HG02943 (cell line): ENCODE measurements at regions not wholly inside any gene's neighbourhood (a gene's known extent, or its start where the extent isn't known, plus 50 kb on each side); places are given as distances from the start of the nearest gene placed in this dataset.

Source experiments
- ATAC-seq: cut with Tn5 transposase; IDR thresholded peaks from one replicate; pipeline ENCODE4 v1.9.1; 2021; ENCODE audit warnings: mild to moderate bottlenecking, low read depth, moderate library complexity; ENCODE audit not compliant: unreplicated experiment

DNA sequence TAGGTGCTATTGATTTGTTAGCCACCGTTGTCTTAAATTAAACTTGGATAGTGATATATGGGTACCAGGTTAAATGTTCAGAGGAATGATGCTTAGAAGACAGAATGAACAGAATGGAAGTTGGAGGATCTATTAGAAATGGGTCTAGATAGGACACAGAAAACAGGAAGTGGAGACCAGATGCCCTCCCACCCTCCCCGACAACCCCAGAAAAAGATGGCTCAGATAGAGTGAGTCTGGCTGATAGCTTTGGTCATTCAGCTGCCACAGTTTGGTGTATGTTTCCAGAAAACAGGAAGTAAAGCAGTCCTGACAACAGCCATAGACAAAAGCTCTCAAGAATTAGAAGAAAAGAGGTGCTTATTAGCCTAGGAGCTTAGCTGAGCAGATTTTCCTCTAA, 71.5 kb upstream of the DSG1 start:
- no peak for ATAC-seq

DNA sequence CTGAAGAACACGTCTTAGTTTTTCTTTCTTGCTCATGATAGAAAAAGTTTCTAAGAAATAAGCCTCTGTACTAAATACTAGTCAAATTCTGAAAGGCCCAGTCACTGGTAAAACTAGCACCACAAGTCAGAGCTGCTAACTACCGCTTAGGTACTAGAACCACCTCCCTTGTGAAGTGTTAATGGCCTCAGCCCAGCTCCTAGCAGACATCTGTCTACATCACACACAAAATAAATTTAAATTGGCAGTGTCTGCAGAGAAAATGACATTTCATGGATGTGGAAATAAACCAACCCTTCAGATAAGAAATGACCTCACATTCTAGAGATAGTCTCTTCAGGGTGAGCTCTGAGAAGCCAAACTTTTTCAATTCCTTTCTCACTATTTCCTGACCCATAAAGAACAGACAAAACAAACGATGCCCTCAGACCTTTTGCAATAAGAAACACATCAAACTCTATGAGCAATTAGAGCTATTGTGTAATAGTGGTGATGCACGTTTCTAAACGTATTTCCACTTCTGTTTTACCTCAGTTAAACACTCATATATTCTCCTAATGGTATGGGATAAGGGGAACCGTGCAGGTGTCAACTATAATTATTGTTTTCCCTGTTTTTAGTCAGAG, 70.3 kb upstream of the DSG1 start:
- ATAC-seq = no peak

DNA sequence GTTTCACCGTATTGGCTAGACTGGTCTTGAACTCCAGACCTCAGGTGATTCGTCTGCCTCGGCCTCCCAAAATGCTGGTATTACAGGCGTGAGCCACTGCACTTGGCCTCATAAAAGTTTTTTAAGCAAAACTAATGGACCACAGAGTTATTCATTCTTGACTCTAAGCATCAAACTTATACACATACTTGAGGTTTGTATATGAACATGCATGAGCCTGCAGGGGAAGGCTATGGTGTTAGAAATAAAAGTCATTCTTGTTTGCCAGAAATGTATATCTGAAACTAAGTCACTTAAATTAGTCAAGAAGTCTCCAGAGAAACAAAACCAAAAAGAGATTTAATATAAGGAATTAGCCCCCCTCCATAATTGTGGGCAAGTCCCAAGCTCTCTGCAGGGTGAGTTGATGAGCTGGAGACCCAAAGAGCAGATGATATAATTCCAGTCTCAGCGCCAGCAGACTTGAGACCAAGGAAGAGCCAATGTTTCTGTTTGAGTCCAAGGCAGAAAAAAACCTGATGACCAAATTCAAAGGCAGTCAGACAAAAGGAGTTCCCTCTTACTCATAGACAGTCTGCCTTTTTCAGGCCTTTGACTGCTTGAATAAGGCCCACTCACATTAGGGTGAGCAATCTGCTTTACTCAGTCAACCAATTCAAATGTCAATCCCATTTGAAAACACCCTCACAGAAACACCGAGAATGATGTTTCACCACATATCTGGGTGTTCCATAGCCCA, 69.0 kb upstream of the DSG1 start:
- no peak for ATAC-seq

DNA sequence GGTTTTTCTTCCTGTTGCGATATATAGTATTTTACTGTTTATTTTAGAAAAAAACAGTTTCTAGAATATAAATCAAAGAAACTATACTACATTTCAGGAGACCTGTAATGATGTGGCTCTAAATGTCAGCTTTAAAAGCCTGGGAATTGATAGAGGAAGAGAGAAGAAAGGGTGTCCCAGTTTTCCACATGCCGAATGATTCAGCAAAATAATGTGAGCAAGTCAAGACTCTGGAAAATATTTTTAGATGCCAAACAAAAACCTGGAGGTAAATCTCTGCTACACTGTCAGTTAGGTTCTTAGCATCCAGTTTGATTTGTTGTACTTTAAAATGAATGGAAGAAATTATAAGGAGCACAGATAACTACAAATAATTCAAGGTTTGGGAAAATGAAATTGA, 67.1 kb upstream of the DSG1 start:
- no peak for ATAC-seq

DNA sequence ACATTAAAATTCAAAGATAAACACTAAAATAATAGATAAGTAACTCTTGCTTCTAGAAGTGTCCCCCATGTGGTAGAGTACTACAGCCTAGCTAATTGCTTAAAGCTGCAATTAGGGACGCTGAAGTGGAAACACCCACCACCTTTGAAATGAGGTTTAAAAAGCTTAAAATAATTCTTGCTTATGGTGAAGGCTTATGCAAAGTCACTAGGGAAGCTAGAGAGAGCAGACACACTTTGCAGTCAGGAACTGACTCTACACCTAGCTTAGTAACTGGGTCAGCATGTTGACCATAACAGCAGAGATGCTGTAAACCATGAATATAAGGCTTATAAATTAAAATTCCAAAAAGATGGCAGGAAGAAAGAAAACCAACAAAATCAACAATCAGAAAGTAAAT, 65.4 kb upstream of the DSG1 start:
- ATAC-seq = no peak

DNA sequence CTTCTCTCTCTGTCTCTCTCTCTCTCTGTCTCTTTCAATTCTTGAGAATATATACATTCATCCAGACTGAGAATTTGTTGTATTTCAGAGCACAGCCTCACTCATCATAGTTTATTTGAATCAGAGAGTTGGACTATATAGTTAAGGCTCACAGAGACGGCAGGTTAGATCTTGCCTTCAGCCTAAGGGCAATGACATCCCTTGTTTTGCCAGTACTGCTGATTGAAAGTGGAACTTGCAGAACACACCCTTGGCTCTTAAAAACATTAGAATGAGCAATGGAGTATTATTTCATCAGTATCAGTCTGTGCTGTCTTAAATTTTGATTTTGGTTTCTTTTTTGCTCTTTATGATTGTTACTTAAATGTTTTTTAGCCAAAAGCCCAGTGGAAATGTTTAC, 62.0 kb upstream of the DSG1 start:
- no peak for ATAC-seq

DNA sequence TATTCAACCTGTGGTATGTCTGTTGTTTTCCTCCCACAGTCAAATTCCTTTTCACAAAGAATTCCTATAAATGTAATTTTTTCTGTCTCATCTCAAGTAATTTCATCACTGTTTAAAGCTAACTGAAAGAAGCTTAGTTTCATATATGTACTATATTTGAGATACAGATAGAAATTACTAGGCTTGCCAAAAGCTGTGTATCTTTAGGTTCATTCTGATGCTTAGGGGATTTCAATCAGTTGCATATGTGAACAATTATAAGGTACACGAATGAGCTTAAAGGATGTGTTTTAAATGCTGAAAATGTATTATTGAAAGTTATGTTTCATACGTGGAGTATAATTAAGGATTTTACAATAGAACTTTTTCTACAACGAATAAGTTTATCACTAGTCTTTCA, 59.2 kb upstream of the DSG1 start:
- no peak for ATAC-seq

DNA sequence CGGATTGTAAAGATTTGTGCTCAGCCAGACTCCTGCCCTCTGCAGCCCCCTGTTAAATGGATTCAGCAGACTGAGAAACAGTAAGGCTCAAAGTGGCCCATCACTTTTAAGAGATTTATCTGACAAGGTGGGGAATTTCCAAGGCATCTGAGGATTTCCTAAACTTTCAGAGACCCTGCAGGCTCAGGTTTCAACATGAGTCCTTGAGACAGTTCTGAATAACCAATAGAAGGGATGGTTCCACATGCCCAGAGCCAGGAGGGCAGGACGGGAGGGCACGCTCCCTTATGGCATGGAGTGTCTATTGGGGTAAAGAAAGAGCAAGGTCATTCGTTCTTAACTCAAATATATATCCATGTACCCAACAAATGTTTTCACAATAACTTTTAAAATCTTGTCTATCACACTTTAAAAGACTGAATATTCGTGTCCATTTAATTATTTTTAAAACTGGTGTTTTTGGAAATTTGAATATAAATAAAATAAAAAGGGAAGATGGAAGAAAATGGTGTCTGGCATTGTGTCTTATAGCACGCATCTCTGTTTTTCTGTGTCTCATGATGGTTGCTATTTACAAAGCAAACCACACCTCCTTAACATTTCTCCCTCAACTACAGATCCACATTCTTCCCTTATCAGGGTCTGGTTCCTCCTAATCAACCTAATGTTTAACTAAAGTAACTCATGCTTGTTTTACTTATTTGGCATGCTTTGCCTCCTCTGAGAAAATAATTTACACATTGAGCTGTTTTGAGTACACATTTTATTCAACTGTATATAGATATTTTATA, 56.0 kb upstream of the DSG1 start:
- ATAC-seq = no peak

DNA sequence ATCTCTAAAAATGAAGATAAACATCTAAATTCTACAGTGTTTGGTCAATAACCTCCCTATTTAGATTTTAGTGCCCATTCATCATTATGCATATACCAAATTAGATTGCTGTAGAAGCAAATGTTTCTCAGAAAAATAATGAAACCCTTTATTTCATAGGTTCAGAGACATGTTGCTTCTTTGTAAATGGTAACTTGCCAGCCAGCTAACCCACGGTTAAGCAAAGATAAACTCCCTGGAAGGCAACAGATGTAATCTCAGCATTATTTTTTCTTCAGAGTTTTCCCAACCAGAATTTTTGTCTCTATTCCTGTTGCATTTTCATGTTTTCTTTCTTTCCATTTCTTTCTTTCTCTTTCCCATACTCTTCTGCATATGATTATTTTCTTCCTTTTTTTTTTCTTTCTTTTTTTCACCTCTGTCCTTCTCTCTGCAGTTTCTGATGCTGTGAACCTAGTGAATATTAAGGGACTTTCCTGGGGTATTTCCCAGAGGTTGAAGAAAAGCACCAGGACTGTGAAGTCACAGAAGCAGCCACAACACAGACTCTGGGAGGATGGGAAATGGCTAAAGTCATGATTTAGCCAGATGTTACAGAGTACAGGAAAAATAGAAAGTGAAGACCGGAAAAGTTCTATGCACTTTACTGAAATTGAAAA, 50.0 kb upstream of the DSG1 start:
- ATAC-seq = no peak
